HCT116 (cell line): ENCODE measurements at regions not wholly inside any gene's neighbourhood (a gene's known extent, or its start where the extent isn't known, plus 50 kb on each side); places are given as distances from the start of the nearest gene placed in this dataset.

Experiments
- ATAC-seq: fragments of 200-7000 bp; cut with Tn5 transposase; 2 replicates; pipeline ENCODE4 v1.9.1; 2020; ENCODE audit warnings: mild to moderate bottlenecking, moderate library complexity
- BruUV-seq: library from RNA; stranded (reverse); fragments of 400-500 nt; replicated peaks from 2 replicates; lab custom pipeline; 2021; lab: Mats Ljungman, UMichigan
- CTCF ChIA-PET: fragments of 300-600 bp; sonication (Branson Sonifier 250); formaldehyde crosslinking; loops from one replicate; lab custom pipeline; 2021; ENCODE audit warnings: antibody characterized with exemption; lab: Charles Lee
- POLR2A ChIA-PET: fragments of 300-600, 350-600 bp; sonication (Branson Sonifier 250); formaldehyde crosslinking; loops from one replicate; lab custom pipeline; 2021; ENCODE audit warnings: antibody characterized with exemption; lab: Charles Lee
- RAD21 ChIA-PET, 2 experiments: fragments of 300-600 bp; sonication (Branson Sonifier 250); formaldehyde crosslinking; loops; one replicate each; lab custom pipeline; 2023; ENCODE audit warnings: low total read pairs in 2 of 2; ENCODE audit not compliant: uncharacterized antibody in 2 of 2, unreplicated experiment in 2 of 2, low non-redundant PET in 1 of 2; lab: Charles Lee
- DNase-seq: peaks from one replicate; pipeline ENCODE4 v3.0.0-alpha.2; 2010; ENCODE audit warnings: low read depth, low spot score
- H2AFZ ChIP-seq: fragments of 200-600 bp; shearing (Covaris generic), sonication (generic); 2 replicates; pipeline ENCODE4 v1.6.1; 2017; ENCODE audit warnings: low read depth, mixed run types, mixed read lengths, antibody characterized with exemption, low read length; ENCODE audit not compliant: poor library complexity, severe bottlenecking
- H3K27ac ChIP-seq: 2 replicates; pipeline ENCODE4 v1.5.1; 2012; ENCODE audit warnings: low read depth, low read length
- H3K27me3 ChIP-seq: fragments of 200-600 bp; sonication (generic); 2 replicates; pipeline ENCODE4 v1.6.1; 2016; ENCODE audit warnings: mixed run types, low read length, mixed read lengths; ENCODE audit not compliant: insufficient read depth
- H3K36me3 ChIP-seq, 2 experiments: fragments of 200-500 bp in 1 of 2; fragments of 200-600 bp in 1 of 2; sonication (Bioruptor generic) in 1 of 2; sonication (generic) in 1 of 2; 2 replicates each; pipeline versions ENCODE4 v1.5.1 to v1.6.1; 2014 to 2016; ENCODE audit warnings: low read length in 2 of 2, inconsistent platforms in 1 of 2, mixed read lengths in 1 of 2, mixed run types in 1 of 2; ENCODE audit not compliant: insufficient read depth in 2 of 2, control insufficient read depth in 1 of 2
- H3K4me1 ChIP-seq, 2 experiments: fragments of 200-600 bp in 1 of 2; sonication (generic) in 1 of 2; 2 replicates each; pipeline versions ENCODE4 v1.5.1 to v1.6.1; 2012 to 2017; ENCODE audit warnings: low read length in 2 of 2, inconsistent platforms in 1 of 2, mild to moderate bottlenecking in 1 of 2, mixed read lengths in 1 of 2, mixed run types in 1 of 2, moderate library complexity in 1 of 2; ENCODE audit not compliant: insufficient read depth in 2 of 2, control insufficient read depth in 1 of 2
- H3K4me2 ChIP-seq: fragments of 200-600 bp; sonication (generic); 2 replicates; pipeline ENCODE4 v1.6.1; 2017; ENCODE audit warnings: mixed run types, low read length, mixed read lengths
- H3K4me3 ChIP-seq, 2 experiments: fragments of 200-600 bp in 1 of 2; sonication (generic) in 1 of 2; replicated peaks in 1 of 2; 2 replicates each; pipeline ENCODE4 v1.5.1; 2011 to 2016; ENCODE audit warnings: low read length in 2 of 2, control low read depth in 1 of 2, low read depth in 1 of 2, mild to moderate bottlenecking in 1 of 2, mixed read lengths in 1 of 2, mixed run types in 1 of 2
- H3K79me2 ChIP-seq: fragments of 200-600 bp; sonication (generic); 2 replicates; pipeline ENCODE4 v1.6.1; 2017; ENCODE audit warnings: mild to moderate bottlenecking, mixed run types, low read length, moderate library complexity, mixed read lengths; ENCODE audit not compliant: insufficient read depth
- H3K9ac ChIP-seq: fragments of 200-600 bp; sonication (generic); 2 replicates; pipeline ENCODE4 v1.6.1; 2016; ENCODE audit warnings: low read length, mixed read lengths
- H3K9me2 ChIP-seq: fragments of 200-600 bp; sonication (generic), shearing (Covaris generic); 2 replicates; pipeline ENCODE4 v1.6.1; 2017; ENCODE audit warnings: mixed run types, mild to moderate bottlenecking, moderate library complexity; ENCODE audit not compliant: insufficient read depth
- H3K9me3 ChIP-seq, 2 experiments: fragments of 200-500 bp in 1 of 2; fragments of 200-600 bp in 1 of 2; sonication (Bioruptor generic) in 1 of 2; sonication (generic) in 1 of 2; 2 replicates each; pipeline ENCODE4 v1.6.1; 2014 to 2017; ENCODE audit warnings: low read length in 2 of 2, mixed read lengths in 2 of 2, inconsistent platforms in 1 of 2, low read depth in 1 of 2, mild to moderate bottlenecking in 1 of 2, mixed run types in 1 of 2, moderate library complexity in 1 of 2; ENCODE audit not compliant: control insufficient read depth in 1 of 2, insufficient read depth in 1 of 2
- H4K20me1 ChIP-seq: fragments of 200-600 bp; sonication (generic), shearing (Covaris generic); 2 replicates; pipeline ENCODE4 v1.6.1; 2017; ENCODE audit warnings: mixed run types, mild to moderate bottlenecking, moderate library complexity; ENCODE audit not compliant: insufficient read depth
- ATF3 ChIP-seq: IDR thresholded peaks from 2 replicates; pipeline ENCODE4 v1.6.1; 2012
- CBX3 ChIP-seq: IDR thresholded peaks from 2 replicates; pipeline ENCODE4 v1.6.1; 2012; ENCODE audit warnings: low read depth
- ELF1 ChIP-seq: IDR thresholded peaks from 2 replicates; pipeline ENCODE4 v1.6.1; 2012; ENCODE audit warnings: low read depth, borderline replicate concordance
- JUND ChIP-seq: IDR thresholded peaks from 2 replicates; pipeline ENCODE4 v1.6.1; 2012
- POLR2A ChIP-seq: IDR thresholded peaks from 2 replicates; pipeline ENCODE4 v1.7.0; 2011; ENCODE audit warnings: borderline replicate concordance; ENCODE audit not compliant: insufficient read depth, insufficient read length; ENCODE audit errors: extremely low read depth
- RAD21 ChIP-seq: IDR thresholded peaks from 2 replicates; pipeline ENCODE4 v1.6.1; 2012; ENCODE audit warnings: low read depth, mild to moderate bottlenecking
- SIN3A ChIP-seq: IDR thresholded peaks from 2 replicates; pipeline ENCODE4 v1.6.1; 2012; ENCODE audit warnings: low read depth
- TCF7L2 ChIP-seq: IDR thresholded peaks from 2 replicates; pipeline ENCODE4 v1.7.0; 2011; ENCODE audit warnings: borderline replicate concordance, inconsistent platforms; ENCODE audit not compliant: insufficient read depth, insufficient read length; ENCODE audit errors: extremely low read depth
- YY1 ChIP-seq: IDR thresholded peaks from 2 replicates; pipeline ENCODE4 v1.6.1; 2011; ENCODE audit warnings: low read length, low read depth, moderate library complexity, mild to moderate bottlenecking; ENCODE audit not compliant: insufficient replicate concordance; ENCODE audit errors: extremely low read depth
- ZBTB33 ChIP-seq: IDR thresholded peaks from 2 replicates; pipeline ENCODE4 v1.6.1; 2011; ENCODE audit warnings: mild to moderate bottlenecking, low read length, moderate library complexity; ENCODE audit not compliant: insufficient replicate concordance; ENCODE audit errors: extremely low read depth
- ZFX ChIP-seq: fragments of 450-650 bp; IDR thresholded peaks from 2 replicates; pipeline ENCODE4 v1.6.1; 2017
- ZNF274 ChIP-seq: fragments of 200-500 bp; sonication (Bioruptor generic); IDR thresholded peaks from 2 replicates; pipeline ENCODE4 v1.6.1; 2014; ENCODE audit warnings: mild to moderate bottlenecking, low read depth, low read length, inconsistent platforms
- intact Hi-C: fragments of 100-400 bp; cut with micrococcal nuclease; formaldehyde crosslinking; loops from 2 replicates; pipeline ENCODE4 v1.10.0; 2022

GRCh38 chr3:3368306-3368705, 188.8 kb upstream of the CRBN start:
- CTCF ChIA-PET: no interaction called here
- no TSS peak for BruUV-seq
- POLR2A ChIA-PET: no interaction called here

GRCh38 chr3:3366386-3366785, 186.9 kb upstream of the CRBN start:
- peaks cover 0 to 21% of the 10 kb centered on the region in 2 experiments; a peak in 3 of 4 replicates for H3K9me3 ChIP-seq
- H3K9me2 ChIP-seq: no peaks in the 10 kb centered on the region
- H3K4me3 ChIP-seq: no peak overlapping the region
- H3K9ac ChIP-seq: no peak overlapping the region
- no peak for DNase-seq
- no peak overlapping the region for H3K27ac ChIP-seq
- no peak overlapping the region for H2AFZ ChIP-seq
- H3K79me2 ChIP-seq: no peaks in the 10 kb centered on the region
- ChIA-PET POLR2A (no interaction called here), CTCF (no interaction called here), RAD21 (no interaction called here)
- BruUV-seq: no TSS peak
- TF ChIP-seq ATF3: no peak
- no peak for TF ChIP-seq YY1
- TF ChIP-seq RAD21: no peak
- no peak for TF ChIP-seq ZBTB33
- no peak for TF ChIP-seq POLR2A
- no peak for TF ChIP-seq TCF7L2
- no peak for TF ChIP-seq JUND
- TF ChIP-seq ELF1: no peak
- H3K4me2 ChIP-seq: no peak overlapping the region
- H3K27me3 ChIP-seq: no peaks in the 10 kb centered on the region
- H3K36me3 ChIP-seq: no peaks in the 10 kb centered on the region
- intact Hi-C loops: no loop called here
- H3K4me1 ChIP-seq: no peaks in the 10 kb centered on the region
- no peaks in the 10 kb centered on the region for H4K20me1 ChIP-seq
- no peak for ATAC-seq

More at GRCh38 chr3:3368306-3368705, 188.8 kb upstream of the CRBN start:
- RAD21 ChIA-PET: no interaction called here
- Histone ChIP-seq H3K9ac (no peak overlapping the region), H3K36me3 (no peaks in the 10 kb centered on the region), H3K4me2 (no peak overlapping the region), H2AFZ (no peak overlapping the region), H3K27me3 (no peaks in the 10 kb centered on the region), H3K9me2 (no peaks in the 10 kb centered on the region), H3K27ac (no peak overlapping the region), H4K20me1 (no peaks in the 10 kb centered on the region), H3K4me3 (no peak overlapping the region), H3K79me2 (no peaks in the 10 kb centered on the region), H3K9me3 (peaks cover 0 to 18% of the 10 kb centered on the region in 2 experiments; a peak in 3 of 4 replicates), H3K4me1 (no peaks in the 10 kb centered on the region)
- no peak for TF ChIP-seq JUND
- no peak for TF ChIP-seq CBX3
- TF ChIP-seq ZFX: no peak
- TF ChIP-seq ZNF274: no peak
- TF ChIP-seq SIN3A: no peak
- no peak for TF ChIP-seq ZBTB33
- ATAC-seq: no peak
- intact Hi-C loops: no loop called here
- DNase-seq: no peak
